NCI-H187 treated with DMSO at 0.1 percent for 48 hours (cell line): ENCODE measurements at regions not wholly inside any gene's neighbourhood (a gene's known extent, or its start where the extent isn't known, plus 50 kb on each side); places are given as distances from the start of the nearest gene placed in this dataset.
A peak's percentile ranks its signal among the peaks of the same experiment; 100 is the strongest.

Experiments used
- DNase-seq: peaks from one replicate; lab custom pipeline; 2025; lab: John Stamatoyannopoulos, UW

- DNase-seq: peak; percentile 64
These were observed 249.2 kb downstream of the TOMM20 start for GRCh38 chr1:234879147-234880080.

GRCh38 chr1:234878288-234878687, 250.3 kb downstream of the TOMM20 start:
- no peak for DNase-seq

GRCh38 chr1:234877761-234878160, 250.9 kb downstream of the TOMM20 start:
- no peak for DNase-seq

GRCh38 chr1:234875953-234876855, 252.4 kb downstream of the TOMM20 start:
- no peak for DNase-seq

- no peak for DNase-seq
These were observed 253.2 kb downstream of the TOMM20 start for GRCh38 chr1:234875328-234875952.

GRCh38 chr1:234874291-234875288, 254.0 kb downstream of the TOMM20 start:
- DNase-seq: no peak

- no peak for DNase-seq
These were observed 256.8 kb downstream of the TOMM20 start for GRCh38 chr1:234871710-234872271.

GRCh38 chr1:234871039-234871709, 257.5 kb downstream of the TOMM20 start:
- DNase-seq: no peak

- DNase-seq: no peak
These were observed 258.3 kb downstream of the TOMM20 start for GRCh38 chr1:234870020-234870981.

GRCh38 chr1:234869182-234870019, 259.2 kb downstream of the TOMM20 start:
- no peak for DNase-seq

- DNase-seq: no peak
These were observed 258.5 kb upstream of the IRF2BP2 start for GRCh38 chr1:234868296-234869147.

GRCh38 chr1:234866007-234866866, 256.3 kb upstream of the IRF2BP2 start:
- no peak for DNase-seq

- no peak for DNase-seq
These were observed 255.4 kb upstream of the IRF2BP2 start for GRCh38 chr1:234865171-234866006.

GRCh38 chr1:234864116-234864515, 254.1 kb upstream of the IRF2BP2 start:
- DNase-seq: no peak

- DNase-seq: no peak
These were observed 253.6 kb upstream of the IRF2BP2 start for GRCh38 chr1:234863551-234863971.
